Breast epithelium (tissue), 3 donors: ENCODE measurements at regions not wholly inside any gene's neighbourhood (a gene's known extent, or its start where the extent isn't known, plus 50 kb on each side); places are given as distances from the start of the nearest gene placed in this dataset.

ENCODE experiments used
- POLR2AphosphoS5 ChIP-seq, 3 donors: sonication (generic); formaldehyde crosslinking; IDR thresholded peaks; one replicate each; pipeline ENCODE4 v1.6.1; 2017; ENCODE audit warnings: antibody characterized with exemption in 3 of 3
- TF ChIP-seq, protein P1 (sequence below), 3 donors: fragments of 450-650 bp; IDR thresholded peaks; one replicate each; pipeline ENCODE4 v1.5.1; 2016 to 2017; ENCODE audit warnings: antibody characterized with exemption in 3 of 3, mild to moderate bottlenecking in 3 of 3, moderate library complexity in 3 of 3

DNA sequence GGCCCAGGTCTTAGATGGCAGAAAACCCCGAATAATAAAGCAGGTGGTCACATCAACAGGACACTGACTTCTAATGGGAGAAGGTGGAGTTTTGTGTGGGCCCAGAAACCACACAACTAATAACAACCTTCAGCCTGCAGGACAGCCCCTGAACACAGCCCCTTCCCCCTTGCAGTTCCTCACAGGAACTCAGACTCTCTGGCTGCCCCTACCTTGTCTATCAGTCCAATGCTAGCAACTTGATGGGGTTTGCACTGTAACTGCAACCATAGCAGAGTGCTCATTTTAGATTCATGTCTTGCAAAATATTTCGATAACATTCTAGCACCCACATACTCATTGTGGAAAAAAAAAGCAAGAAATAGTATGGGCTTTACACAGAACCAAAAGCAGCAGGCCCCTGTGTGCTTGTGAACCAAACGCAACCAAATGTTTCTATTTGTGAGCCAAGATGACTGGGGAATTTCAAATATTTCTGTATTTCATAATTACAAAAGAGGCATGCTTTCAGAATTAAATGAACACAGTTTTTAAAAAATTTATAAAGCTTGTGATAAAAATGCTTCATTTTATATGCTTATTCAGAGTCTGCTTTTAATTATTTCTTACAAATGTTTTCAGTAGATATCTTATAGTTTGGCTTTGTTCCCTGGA, 62.7 kb upstream of the PDE4D start:
- TF ChIP-seq, protein P1, sequence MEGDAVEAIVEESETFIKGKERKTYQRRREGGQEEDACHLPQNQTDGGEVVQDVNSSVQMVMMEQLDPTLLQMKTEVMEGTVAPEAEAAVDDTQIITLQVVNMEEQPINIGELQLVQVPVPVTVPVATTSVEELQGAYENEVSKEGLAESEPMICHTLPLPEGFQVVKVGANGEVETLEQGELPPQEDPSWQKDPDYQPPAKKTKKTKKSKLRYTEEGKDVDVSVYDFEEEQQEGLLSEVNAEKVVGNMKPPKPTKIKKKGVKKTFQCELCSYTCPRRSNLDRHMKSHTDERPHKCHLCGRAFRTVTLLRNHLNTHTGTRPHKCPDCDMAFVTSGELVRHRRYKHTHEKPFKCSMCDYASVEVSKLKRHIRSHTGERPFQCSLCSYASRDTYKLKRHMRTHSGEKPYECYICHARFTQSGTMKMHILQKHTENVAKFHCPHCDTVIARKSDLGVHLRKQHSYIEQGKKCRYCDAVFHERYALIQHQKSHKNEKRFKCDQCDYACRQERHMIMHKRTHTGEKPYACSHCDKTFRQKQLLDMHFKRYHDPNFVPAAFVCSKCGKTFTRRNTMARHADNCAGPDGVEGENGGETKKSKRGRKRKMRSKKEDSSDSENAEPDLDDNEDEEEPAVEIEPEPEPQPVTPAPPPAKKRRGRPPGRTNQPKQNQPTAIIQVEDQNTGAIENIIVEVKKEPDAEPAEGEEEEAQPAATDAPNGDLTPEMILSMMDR (IDR thresholded peaks at IDR 0.05) = no peak
- TF ChIP-seq POLR2AphosphoS5 (IDR thresholded peaks at IDR 0.05) = no peak
